Uterus (tissue), 2 donors: ENCODE measurements at regions not wholly inside any gene's neighbourhood (a gene's known extent, or its start where the extent isn't known, plus 50 kb on each side); places are given as distances from the start of the nearest gene placed in this dataset.

Experiments used
- CTCF ChIP-seq, 4 experiments: fragments of 200-600 bp in 2 of 4; fragments of 450-650 bp in 2 of 4; sonication (generic) in 2 of 4; IDR thresholded peaks; one replicate each; pipeline ENCODE4 v1.5.1; 2016 to 2019; ENCODE audit warnings: antibody characterized with exemption in 4 of 4, mild to moderate bottlenecking in 2 of 4, moderate library complexity in 1 of 4
- POLR2A ChIP-seq, 2 donors: fragments of 450-650 bp; IDR thresholded peaks; one replicate each; pipeline ENCODE4 v1.6.1; 2016; ENCODE audit warnings: antibody characterized with exemption in 2 of 2, mild to moderate bottlenecking in 1 of 2, moderate library complexity in 1 of 2

GRCh38 chr14:89600950-89601826 lies 184.2 kb upstream of the FOXN3 start:
- TF ChIP-seq CTCF (IDR thresholded peaks at IDR 0.05) = no peak
- no peak for TF ChIP-seq POLR2A (IDR thresholded peaks at IDR 0.05)
